ENCODE measurements at regions not wholly inside any gene's neighbourhood (a gene's known extent, or its start where the extent isn't known, plus 50 kb on each side); places are given as distances from the start of the nearest gene placed in this dataset.

GRCh38 chr2:205915130-205915524 is 170.8 kb downstream of the INO80D start:
- H3K36me3 ChIP-seq, result no peaks in the 10 kb centered on the region
- WGBS, result 86% methylated on average over 1 of the region's 1 CpG
- no peak overlapping the region for H3K27ac ChIP-seq
- no peak overlapping the region for H3K4me3 ChIP-seq
- H3K4me1 ChIP-seq, result peaks cover 5% of the 10 kb centered on the region
- no peak for TF ChIP-seq POLR2AphosphoS5 (IDR thresholded peaks at IDR 0.05)
- TF ChIP-seq POLR2A (IDR thresholded peaks at IDR 0.05), result no peak
- TF ChIP-seq, protein P1, sequence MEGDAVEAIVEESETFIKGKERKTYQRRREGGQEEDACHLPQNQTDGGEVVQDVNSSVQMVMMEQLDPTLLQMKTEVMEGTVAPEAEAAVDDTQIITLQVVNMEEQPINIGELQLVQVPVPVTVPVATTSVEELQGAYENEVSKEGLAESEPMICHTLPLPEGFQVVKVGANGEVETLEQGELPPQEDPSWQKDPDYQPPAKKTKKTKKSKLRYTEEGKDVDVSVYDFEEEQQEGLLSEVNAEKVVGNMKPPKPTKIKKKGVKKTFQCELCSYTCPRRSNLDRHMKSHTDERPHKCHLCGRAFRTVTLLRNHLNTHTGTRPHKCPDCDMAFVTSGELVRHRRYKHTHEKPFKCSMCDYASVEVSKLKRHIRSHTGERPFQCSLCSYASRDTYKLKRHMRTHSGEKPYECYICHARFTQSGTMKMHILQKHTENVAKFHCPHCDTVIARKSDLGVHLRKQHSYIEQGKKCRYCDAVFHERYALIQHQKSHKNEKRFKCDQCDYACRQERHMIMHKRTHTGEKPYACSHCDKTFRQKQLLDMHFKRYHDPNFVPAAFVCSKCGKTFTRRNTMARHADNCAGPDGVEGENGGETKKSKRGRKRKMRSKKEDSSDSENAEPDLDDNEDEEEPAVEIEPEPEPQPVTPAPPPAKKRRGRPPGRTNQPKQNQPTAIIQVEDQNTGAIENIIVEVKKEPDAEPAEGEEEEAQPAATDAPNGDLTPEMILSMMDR (IDR thresholded peaks at IDR 0.05), result no peak
- TF ChIP-seq EP300 (IDR thresholded peaks at IDR 0.05), result no peak
- H3K27me3 ChIP-seq, result peaks cover 3% of the 10 kb centered on the region
- no peak for DNase-seq (ENCODE audit: low spot score in 2 of 2)
- no peaks in the 10 kb centered on the region for H3K9me3 ChIP-seq

DNA sequence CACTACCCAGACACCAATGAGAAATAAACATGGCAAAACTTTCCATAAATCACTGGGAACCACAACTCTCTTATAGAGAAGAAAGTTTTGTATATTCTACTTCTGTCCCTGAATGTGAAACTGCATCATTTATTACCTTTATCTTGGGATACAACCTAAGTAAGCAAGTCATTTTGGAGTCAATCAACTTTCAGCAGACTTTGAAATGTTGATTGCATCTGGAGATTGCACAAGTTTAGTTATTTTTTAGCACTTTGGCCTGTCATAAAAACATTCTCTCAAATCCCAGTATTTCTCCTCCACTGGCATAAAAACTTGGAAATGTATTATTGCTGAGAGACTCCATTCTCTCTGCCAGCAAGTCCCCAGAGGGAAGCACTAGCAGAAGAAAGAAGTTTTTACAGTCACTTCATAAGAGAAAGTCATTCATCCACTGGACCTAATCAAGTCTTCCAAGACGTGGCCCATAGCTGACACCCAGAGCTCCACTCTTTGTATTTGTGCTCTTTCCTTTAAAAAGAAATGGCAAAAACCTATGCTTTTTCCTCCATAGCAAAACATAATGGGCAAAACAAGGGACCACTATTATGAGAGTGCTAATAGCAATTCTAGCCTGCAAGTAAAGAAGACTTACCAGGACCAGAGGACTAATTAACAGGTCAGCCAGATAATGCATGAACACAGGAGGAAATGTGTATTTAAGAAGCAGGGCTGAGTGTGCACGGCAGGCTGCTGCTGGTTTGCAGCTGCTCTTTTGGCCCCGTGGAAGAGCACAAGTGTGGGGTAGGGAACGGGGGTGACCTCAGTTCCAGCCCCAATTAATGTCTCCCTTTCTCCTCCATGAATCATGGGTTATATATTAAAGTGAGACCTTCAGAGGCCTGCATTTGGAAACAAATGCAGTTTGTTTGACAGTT is 171.5 kb downstream of the INO80D start:
- Histone ChIP-seq H3K27ac (no peak overlapping the region), H3K27me3 (peaks cover 6% of the 10 kb centered on the region), H3K4me1 (peaks cover 5% of the 10 kb centered on the region), H3K4me3 (no peak overlapping the region), H3K36me3 (no peaks in the 10 kb centered on the region), H3K9me3 (no peaks in the 10 kb centered on the region)
- TF ChIP-seq POLR2AphosphoS5 (IDR thresholded peaks at IDR 0.05) (no peak), EP300 (IDR thresholded peaks at IDR 0.05) (no peak), POLR2A (IDR thresholded peaks at IDR 0.05) (no peak)
- TF ChIP-seq, protein P1 (IDR thresholded peaks at IDR 0.05), result no peak
- no peak for DNase-seq (ENCODE audit: low spot score in 2 of 2)
- 68% methylated on average over 4 of the region's 4 CpGs for WGBS

DNA sequence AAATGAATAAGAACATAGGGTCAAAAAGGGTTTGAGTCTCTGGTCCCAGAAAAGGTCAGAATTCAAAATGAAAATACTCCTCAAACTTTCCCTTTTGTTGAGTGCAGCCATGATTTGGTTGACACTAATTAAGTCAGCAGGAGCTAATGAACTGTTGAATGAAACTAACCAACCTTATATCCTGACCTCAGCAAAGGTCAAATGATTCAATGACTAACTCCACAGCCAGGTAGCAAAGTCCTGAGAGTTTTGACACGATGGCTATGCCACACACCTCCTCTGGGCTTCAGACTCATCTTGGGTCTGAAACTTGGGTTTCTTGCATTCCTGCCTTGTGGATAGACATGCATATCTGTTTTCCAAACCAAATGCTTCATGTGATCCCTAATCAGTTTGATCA is 172.3 kb downstream of the INO80D start:
- H3K36me3 ChIP-seq, result no peaks in the 10 kb centered on the region
- no peak overlapping the region for H3K27ac ChIP-seq
- no peak overlapping the region for H3K4me3 ChIP-seq
- H3K9me3 ChIP-seq, result no peaks in the 10 kb centered on the region
- WGBS, result 79% methylated on average over 1 of the region's 1 CpG
- DNase-seq (ENCODE audit: low spot score in 2 of 2), result no peak
- peaks cover 6% of the 10 kb centered on the region for H3K27me3 ChIP-seq
- H3K4me1 ChIP-seq, result peaks cover 5% of the 10 kb centered on the region
- TF ChIP-seq, protein P1 (IDR thresholded peaks at IDR 0.05), result no peak
- TF ChIP-seq POLR2AphosphoS5 (IDR thresholded peaks at IDR 0.05) (no peak), EP300 (IDR thresholded peaks at IDR 0.05) (no peak), POLR2A (IDR thresholded peaks at IDR 0.05) (no peak)

- TF ChIP-seq POLR2AphosphoS5 (IDR thresholded peaks at IDR 0.05), result no peak
- TF ChIP-seq EP300 (IDR thresholded peaks at IDR 0.05), result no peak
- TF ChIP-seq, protein P1 (IDR thresholded peaks at IDR 0.05), result no peak
- no peak for TF ChIP-seq POLR2A (IDR thresholded peaks at IDR 0.05)
- no peaks in the 10 kb centered on the region for H3K36me3 ChIP-seq
- H3K27me3 ChIP-seq, result peaks cover 6% of the 10 kb centered on the region
- DNase-seq (ENCODE audit: low spot score in 2 of 2), result no peak
- no peaks in the 10 kb centered on the region for H3K9me3 ChIP-seq
- peaks cover 5% of the 10 kb centered on the region for H3K4me1 ChIP-seq
- H3K27ac ChIP-seq, result no peak overlapping the region
- no peak overlapping the region for H3K4me3 ChIP-seq
- 93% methylated on average over 2 of the region's 2 CpGs for WGBS
Measured at GRCh38 chr2:205911306-205911705, 174.7 kb downstream of the INO80D start.

DNA sequence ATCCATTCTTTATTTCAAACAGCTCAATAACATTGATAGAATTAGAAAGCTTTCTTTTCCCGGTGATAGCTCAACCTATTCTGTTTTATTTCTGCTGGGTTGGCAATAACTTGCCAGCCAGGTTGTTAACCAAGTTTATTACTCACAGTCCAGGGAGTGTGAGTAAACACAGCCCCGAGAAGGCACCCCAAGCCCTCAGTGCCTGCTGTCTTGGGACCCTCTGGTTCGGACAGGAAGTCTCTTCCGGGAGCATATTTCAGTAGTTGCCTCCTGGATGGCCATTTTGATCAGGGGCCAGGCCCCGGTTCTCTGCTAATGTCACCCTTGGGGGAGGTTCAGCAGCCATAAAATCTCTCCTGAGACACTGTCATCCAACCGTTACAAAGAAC is 176.8 kb downstream of the INO80D start:
- no peak for DNase-seq (ENCODE audit: low spot score in 2 of 2)
- Histone ChIP-seq H3K27ac (no peak overlapping the region), H3K4me1 (no peaks in the 10 kb centered on the region), H3K36me3 (no peaks in the 10 kb centered on the region), H3K27me3 (peaks cover 6% of the 10 kb centered on the region), H3K4me3 (no peak overlapping the region), H3K9me3 (no peaks in the 10 kb centered on the region)
- 74% methylated on average over 6 of the region's 6 CpGs for WGBS
- TF ChIP-seq EP300 (IDR thresholded peaks at IDR 0.05), result no peak
- TF ChIP-seq, protein P1 (IDR thresholded peaks at IDR 0.05), result no peak
- no peak for TF ChIP-seq POLR2A (IDR thresholded peaks at IDR 0.05)
- no peak for TF ChIP-seq POLR2AphosphoS5 (IDR thresholded peaks at IDR 0.05)
